HEK293 (cell line): ENCODE measurements at regions not wholly inside any gene's neighbourhood (a gene's known extent, or its start where the extent isn't known, plus 50 kb on each side); places are given as distances from the start of the nearest gene placed in this dataset.

Experiments
- CTCF ChIA-PET: fragments of 350-600 bp; formaldehyde crosslinking; extraction: SDS; loops from one replicate; lab custom pipeline; 2021; ENCODE audit warnings: antibody characterized with exemption; lab: Yijun Ruan, JAX
- POLR2A ChIA-PET: fragments of 300-600 bp; formaldehyde crosslinking; extraction: SDS; loops from one replicate; lab custom pipeline; 2020; ENCODE audit warnings: antibody characterized with exemption, inconsistent platforms; lab: Yijun Ruan, JAX
- H3K27ac ChIP-seq: fragments of 200-500 bp; sonication (Bioruptor generic); 2 replicates; pipeline ENCODE4 v1.5.1; 2014; ENCODE audit warnings: low read depth, low read length, control low read depth, inconsistent platforms; ENCODE audit errors: extremely low read depth
- H3K36me3 ChIP-seq, 2 experiments: fragments of 200-500 bp in 1 of 2; sonication (Bioruptor generic) in 1 of 2; 1 replicate in 1 of 2; 2 replicates in 1 of 2; pipeline ENCODE4 v1.5.1; 2014 to 2017; ENCODE audit warnings: inconsistent platforms in 2 of 2, low read length in 2 of 2; ENCODE audit not compliant: control insufficient read depth in 2 of 2, insufficient read depth in 1 of 2
- H3K4me1 ChIP-seq: fragments of 200-500 bp; sonication (Bioruptor generic); 2 replicates; pipeline ENCODE4 v1.5.1; 2014; ENCODE audit warnings: mild to moderate bottlenecking, low read length, inconsistent platforms; ENCODE audit not compliant: control insufficient read depth, insufficient read depth
- H3K4me3 ChIP-seq: 2 replicates; pipeline ENCODE4 v1.5.1; 2011; ENCODE audit warnings: low read depth, mild to moderate bottlenecking, control low read depth, low read length, moderate library complexity
- H3K9me3 ChIP-seq: fragments of 200-500 bp; sonication (Bioruptor generic); 2 replicates; pipeline ENCODE4 v1.5.1; 2014; ENCODE audit warnings: low read depth, low read length, inconsistent platforms; ENCODE audit not compliant: control insufficient read depth, insufficient read depth
- GLIS2 ChIP-seq: fragments of 450-650 bp; formaldehyde crosslinking; IDR thresholded peaks from 2 replicates; pipeline ENCODE4 v1.5.1; 2016; ENCODE audit warnings: missing biosample characterization, missing genetic modification characterization
- HOXD13 ChIP-seq: sonication (generic); formaldehyde crosslinking; IDR thresholded peaks from 2 replicates; pipeline ENCODE4 v1.8.0; 2022; ENCODE audit warnings: missing genetic modification reagents, borderline replicate concordance
- KLF1 ChIP-seq: fragments of 450-650 bp; formaldehyde crosslinking; IDR thresholded peaks from 2 replicates; pipeline ENCODE4 v1.5.1; 2016; ENCODE audit warnings: missing biosample characterization, missing genetic modification characterization
- MEIS1 ChIP-seq: sonication (generic); formaldehyde crosslinking; IDR thresholded peaks from 2 replicates; pipeline ENCODE4 v1.8.1; 2022; ENCODE audit warnings: missing genetic modification reagents, mild to moderate bottlenecking, borderline replicate concordance
- SP2 ChIP-seq: fragments of 450-650 bp; formaldehyde crosslinking; IDR thresholded peaks from 2 replicates; pipeline ENCODE4 v1.5.1; 2016; ENCODE audit warnings: missing biosample characterization, missing genetic modification characterization
- TCF7L2 ChIP-seq: IDR thresholded peaks from 2 replicates; pipeline ENCODE4 v1.6.1; 2011; ENCODE audit warnings: low read depth, mild to moderate bottlenecking, inconsistent platforms, low read length, moderate library complexity, borderline replicate concordance
- ZNF10 ChIP-seq: fragments of 450-650 bp; formaldehyde crosslinking; IDR thresholded peaks from 2 replicates; pipeline ENCODE4 v1.5.1; 2017; ENCODE audit warnings: missing biosample characterization, missing genetic modification characterization
- ZNF133 ChIP-seq: fragments of 450-650 bp; formaldehyde crosslinking; IDR thresholded peaks from 2 replicates; pipeline ENCODE4 v1.5.1; 2016; ENCODE audit warnings: missing biosample characterization, missing genetic modification characterization
- ZNF146 ChIP-seq: fragments of 450-650 bp; formaldehyde crosslinking; IDR thresholded peaks from 2 replicates; pipeline ENCODE4 v1.5.1; 2016; ENCODE audit warnings: missing biosample characterization, missing genetic modification characterization
- ZNF16 ChIP-seq: fragments of 450-650 bp; formaldehyde crosslinking; IDR thresholded peaks from 2 replicates; pipeline ENCODE4 v1.5.1; 2016; ENCODE audit warnings: low read depth, missing biosample characterization, missing genetic modification characterization
- ZNF221 ChIP-seq: fragments of 450-650 bp; formaldehyde crosslinking; IDR thresholded peaks from 2 replicates; pipeline ENCODE4 v1.5.1; 2017; ENCODE audit warnings: missing biosample characterization, missing genetic modification characterization, borderline replicate concordance
- ZNF223 ChIP-seq: fragments of 450-650 bp; formaldehyde crosslinking; IDR thresholded peaks from 2 replicates; pipeline ENCODE4 v1.5.1; 2016; ENCODE audit warnings: missing biosample characterization, missing genetic modification characterization
- ZNF24 ChIP-seq: fragments of 450-650 bp; formaldehyde crosslinking; IDR thresholded peaks from 2 replicates; pipeline ENCODE4 v1.5.1; 2016; ENCODE audit warnings: missing biosample characterization, missing genetic modification characterization
- ZNF292 ChIP-seq: fragments of 450-650 bp; formaldehyde crosslinking; IDR thresholded peaks from 2 replicates; pipeline ENCODE4 v1.5.1; 2016; ENCODE audit warnings: low read depth, missing biosample characterization, missing genetic modification characterization, borderline replicate concordance
- ZNF366 ChIP-seq: fragments of 450-650 bp; formaldehyde crosslinking; conservative IDR thresholded peaks from 2 replicates; pipeline ENCODE4 v1.5.1; 2016; ENCODE audit warnings: missing biosample characterization, missing genetic modification characterization
- ZNF404 ChIP-seq: fragments of 450-650 bp; formaldehyde crosslinking; IDR thresholded peaks from 2 replicates; pipeline ENCODE4 v1.5.1; 2017; ENCODE audit warnings: missing biosample characterization, missing genetic modification characterization
- ZNF521 ChIP-seq: fragments of 450-650 bp; formaldehyde crosslinking; IDR thresholded peaks from 2 replicates; pipeline ENCODE4 v1.5.1; 2017; ENCODE audit warnings: missing biosample characterization, mild to moderate bottlenecking, missing genetic modification characterization
- ZNF555 ChIP-seq: fragments of 450-650 bp; formaldehyde crosslinking; conservative IDR thresholded peaks from 2 replicates; pipeline ENCODE4 v1.5.1; 2017; ENCODE audit warnings: missing biosample characterization, mild to moderate bottlenecking, missing genetic modification characterization, inconsistent platforms
- ZNF561 ChIP-seq: fragments of 450-650 bp; IDR thresholded peaks from 2 replicates; pipeline ENCODE4 v1.5.1; 2018; ENCODE audit warnings: missing biosample characterization, missing genetic modification characterization, borderline replicate concordance
- ZNF571 ChIP-seq: fragments of 450-650 bp; formaldehyde crosslinking; IDR thresholded peaks from 2 replicates; pipeline ENCODE4 v1.5.0; 2017; ENCODE audit warnings: missing biosample characterization, missing genetic modification characterization
- ZNF585B ChIP-seq: fragments of 450-650 bp; formaldehyde crosslinking; IDR thresholded peaks from 2 replicates; pipeline ENCODE4 v1.5.1; 2016; ENCODE audit warnings: missing biosample characterization, missing genetic modification characterization
- ZNF658 ChIP-seq: fragments of 450-650 bp; formaldehyde crosslinking; IDR thresholded peaks from 2 replicates; pipeline ENCODE4; 2016; ENCODE audit warnings: missing biosample characterization, missing genetic modification characterization
- ZNF660 ChIP-seq: fragments of 450-650 bp; IDR thresholded peaks from 2 replicates; pipeline ENCODE4 v1.5.1; 2018; ENCODE audit warnings: missing biosample characterization, mild to moderate bottlenecking, missing genetic modification characterization
- ZNF768 ChIP-seq: fragments of 450-650 bp; formaldehyde crosslinking; IDR thresholded peaks from 2 replicates; pipeline ENCODE4 v1.5.1; 2018; ENCODE audit warnings: missing biosample characterization, mild to moderate bottlenecking, missing genetic modification characterization
- ZNF776 ChIP-seq: fragments of 450-650 bp; formaldehyde crosslinking; IDR thresholded peaks from 2 replicates; pipeline ENCODE4 v1.5.0; 2017; ENCODE audit warnings: missing biosample characterization, missing genetic modification characterization, borderline replicate concordance
- TF ChIP-seq, protein P1 (sequence below): fragments of 450-650 bp; IDR thresholded peaks from 2 replicates; pipeline ENCODE4 v1.5.1; 2018; ENCODE audit warnings: missing biosample characterization, missing genetic modification characterization
- TF ChIP-seq, protein P2 (sequence below): fragments of 450-650 bp; formaldehyde crosslinking; IDR thresholded peaks from 2 replicates; pipeline ENCODE4 v1.5.1; 2017; ENCODE audit warnings: missing biosample characterization, missing genetic modification characterization
- TF ChIP-seq, protein P3 (sequence below): fragments of 450-650 bp; formaldehyde crosslinking; IDR thresholded peaks from 2 replicates; pipeline ENCODE4 v1.5.1; 2016; ENCODE audit warnings: missing biosample characterization, missing genetic modification characterization
- TF ChIP-seq, protein P4 (sequence below): fragments of 450-650 bp; formaldehyde crosslinking; IDR thresholded peaks from 2 replicates; pipeline ENCODE4 v1.5.1; 2016; ENCODE audit warnings: missing biosample characterization, missing genetic modification characterization

DNA sequence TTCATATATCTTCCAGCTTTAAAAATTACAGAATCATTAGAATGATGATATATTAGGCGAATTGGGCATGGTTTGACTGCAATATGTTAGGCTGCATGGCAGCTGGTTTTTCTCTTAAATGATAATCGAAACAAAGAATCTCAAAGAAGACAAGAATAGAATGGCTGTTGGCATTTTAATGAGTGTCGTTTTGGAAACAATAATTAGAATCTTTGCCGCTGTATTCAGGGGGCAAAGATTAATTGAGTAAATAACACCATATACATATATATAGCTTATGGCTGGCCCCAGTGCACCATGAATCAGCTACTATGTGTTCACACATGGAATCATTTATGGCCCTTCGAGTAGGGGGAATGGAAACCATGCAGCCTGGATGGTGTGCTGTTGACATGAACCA is 216.2 kb downstream of the RNF144B start (continued):
- TF ChIP-seq, protein P1, sequence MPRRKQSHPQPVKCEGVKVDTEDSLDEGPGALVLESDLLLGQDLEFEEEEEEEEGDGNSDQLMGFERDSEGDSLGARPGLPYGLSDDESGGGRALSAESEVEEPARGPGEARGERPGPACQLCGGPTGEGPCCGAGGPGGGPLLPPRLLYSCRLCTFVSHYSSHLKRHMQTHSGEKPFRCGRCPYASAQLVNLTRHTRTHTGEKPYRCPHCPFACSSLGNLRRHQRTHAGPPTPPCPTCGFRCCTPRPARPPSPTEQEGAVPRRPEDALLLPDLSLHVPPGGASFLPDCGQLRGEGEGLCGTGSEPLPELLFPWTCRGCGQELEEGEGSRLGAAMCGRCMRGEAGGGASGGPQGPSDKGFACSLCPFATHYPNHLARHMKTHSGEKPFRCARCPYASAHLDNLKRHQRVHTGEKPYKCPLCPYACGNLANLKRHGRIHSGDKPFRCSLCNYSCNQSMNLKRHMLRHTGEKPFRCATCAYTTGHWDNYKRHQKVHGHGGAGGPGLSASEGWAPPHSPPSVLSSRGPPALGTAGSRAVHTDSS = no peak
- TF ChIP-seq, all 188 proteins: peak for 0

DNA sequence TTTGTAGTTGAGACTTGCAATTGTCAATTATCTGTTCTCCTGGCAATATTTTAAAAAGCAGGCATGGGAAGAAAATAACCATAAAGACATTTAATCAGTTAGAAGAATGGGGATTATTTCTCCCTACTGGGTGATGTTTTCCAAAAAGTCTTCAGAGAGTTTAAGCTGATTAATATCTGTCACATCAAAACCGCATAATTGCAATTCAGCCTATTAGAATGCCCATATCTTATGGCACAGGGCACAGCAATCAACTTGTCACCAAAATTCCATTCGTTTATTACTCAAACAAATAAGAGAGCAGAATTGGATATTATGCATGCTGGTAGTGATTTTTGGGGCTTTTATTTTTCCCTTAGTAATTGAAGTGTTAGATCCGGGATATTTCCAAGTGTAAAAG is 218.7 kb downstream of the RNF144B start:
- no peaks in the 10 kb centered on the region for H3K9me3 ChIP-seq
- no peaks in the 10 kb centered on the region for H3K4me1 ChIP-seq
- TF ChIP-seq, protein P2, sequence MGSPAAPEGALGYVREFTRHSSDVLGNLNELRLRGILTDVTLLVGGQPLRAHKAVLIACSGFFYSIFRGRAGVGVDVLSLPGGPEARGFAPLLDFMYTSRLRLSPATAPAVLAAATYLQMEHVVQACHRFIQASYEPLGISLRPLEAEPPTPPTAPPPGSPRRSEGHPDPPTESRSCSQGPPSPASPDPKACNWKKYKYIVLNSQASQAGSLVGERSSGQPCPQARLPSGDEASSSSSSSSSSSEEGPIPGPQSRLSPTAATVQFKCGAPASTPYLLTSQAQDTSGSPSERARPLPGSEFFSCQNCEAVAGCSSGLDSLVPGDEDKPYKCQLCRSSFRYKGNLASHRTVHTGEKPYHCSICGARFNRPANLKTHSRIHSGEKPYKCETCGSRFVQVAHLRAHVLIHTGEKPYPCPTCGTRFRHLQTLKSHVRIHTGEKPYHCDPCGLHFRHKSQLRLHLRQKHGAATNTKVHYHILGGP (tag by site-specific recombination) = no peak
- no peak for TF ChIP-seq GLIS2
- TF ChIP-seq ZNF133 (tag by site-specific recombination) = no peak
- TF ChIP-seq ZNF768 (tag by site-specific recombination) = no peak
- no peak for TF ChIP-seq ZNF366 (tag by site-specific recombination)
- TF ChIP-seq ZNF585B (tag by site-specific recombination) = no peak
- TF ChIP-seq ZNF521 (tag by site-specific recombination) = no peak
- TF ChIP-seq ZNF24 (tag by site-specific recombination) = no peak
- no peak for TF ChIP-seq ZNF223
- TF ChIP-seq ZNF146 (tag by site-specific recombination) = no peak
- no peak for TF ChIP-seq ZNF561 (tag by site-specific recombination)
- TF ChIP-seq, protein P3, sequence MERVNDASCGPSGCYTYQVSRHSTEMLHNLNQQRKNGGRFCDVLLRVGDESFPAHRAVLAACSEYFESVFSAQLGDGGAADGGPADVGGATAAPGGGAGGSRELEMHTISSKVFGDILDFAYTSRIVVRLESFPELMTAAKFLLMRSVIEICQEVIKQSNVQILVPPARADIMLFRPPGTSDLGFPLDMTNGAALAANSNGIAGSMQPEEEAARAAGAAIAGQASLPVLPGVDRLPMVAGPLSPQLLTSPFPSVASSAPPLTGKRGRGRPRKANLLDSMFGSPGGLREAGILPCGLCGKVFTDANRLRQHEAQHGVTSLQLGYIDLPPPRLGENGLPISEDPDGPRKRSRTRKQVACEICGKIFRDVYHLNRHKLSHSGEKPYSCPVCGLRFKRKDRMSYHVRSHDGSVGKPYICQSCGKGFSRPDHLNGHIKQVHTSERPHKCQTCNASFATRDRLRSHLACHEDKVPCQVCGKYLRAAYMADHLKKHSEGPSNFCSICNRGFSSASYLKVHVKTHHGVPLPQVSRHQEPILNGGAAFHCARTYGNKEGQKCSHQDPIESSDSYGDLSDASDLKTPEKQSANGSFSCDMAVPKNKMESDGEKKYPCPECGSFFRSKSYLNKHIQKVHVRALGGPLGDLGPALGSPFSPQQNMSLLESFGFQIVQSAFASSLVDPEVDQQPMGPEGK = no peak
- TF ChIP-seq MEIS1 = no peak
- TF ChIP-seq SP2 (tag by site-specific recombination) = no peak
- TF ChIP-seq ZNF571 = no peak
- TF ChIP-seq, protein P4, sequence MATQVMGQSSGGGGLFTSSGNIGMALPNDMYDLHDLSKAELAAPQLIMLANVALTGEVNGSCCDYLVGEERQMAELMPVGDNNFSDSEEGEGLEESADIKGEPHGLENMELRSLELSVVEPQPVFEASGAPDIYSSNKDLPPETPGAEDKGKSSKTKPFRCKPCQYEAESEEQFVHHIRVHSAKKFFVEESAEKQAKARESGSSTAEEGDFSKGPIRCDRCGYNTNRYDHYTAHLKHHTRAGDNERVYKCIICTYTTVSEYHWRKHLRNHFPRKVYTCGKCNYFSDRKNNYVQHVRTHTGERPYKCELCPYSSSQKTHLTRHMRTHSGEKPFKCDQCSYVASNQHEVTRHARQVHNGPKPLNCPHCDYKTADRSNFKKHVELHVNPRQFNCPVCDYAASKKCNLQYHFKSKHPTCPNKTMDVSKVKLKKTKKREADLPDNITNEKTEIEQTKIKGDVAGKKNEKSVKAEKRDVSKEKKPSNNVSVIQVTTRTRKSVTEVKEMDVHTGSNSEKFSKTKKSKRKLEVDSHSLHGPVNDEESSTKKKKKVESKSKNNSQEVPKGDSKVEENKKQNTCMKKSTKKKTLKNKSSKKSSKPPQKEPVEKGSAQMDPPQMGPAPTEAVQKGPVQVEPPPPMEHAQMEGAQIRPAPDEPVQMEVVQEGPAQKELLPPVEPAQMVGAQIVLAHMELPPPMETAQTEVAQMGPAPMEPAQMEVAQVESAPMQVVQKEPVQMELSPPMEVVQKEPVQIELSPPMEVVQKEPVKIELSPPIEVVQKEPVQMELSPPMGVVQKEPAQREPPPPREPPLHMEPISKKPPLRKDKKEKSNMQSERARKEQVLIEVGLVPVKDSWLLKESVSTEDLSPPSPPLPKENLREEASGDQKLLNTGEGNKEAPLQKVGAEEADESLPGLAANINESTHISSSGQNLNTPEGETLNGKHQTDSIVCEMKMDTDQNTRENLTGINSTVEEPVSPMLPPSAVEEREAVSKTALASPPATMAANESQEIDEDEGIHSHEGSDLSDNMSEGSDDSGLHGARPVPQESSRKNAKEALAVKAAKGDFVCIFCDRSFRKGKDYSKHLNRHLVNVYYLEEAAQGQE (tag by site-specific recombination) = no peak
- no peak overlapping the region for H3K27ac ChIP-seq
- ChIA-PET CTCF (interaction anchor here (3.3 kb wide), 1 partner anchor 9 kb away, joined by 21 read pairs; no protein-coding TSS in a partner anchor), POLR2A (no interaction called here)
- H3K4me3 ChIP-seq = no peak overlapping the region
- no peaks in the 10 kb centered on the region for H3K36me3 ChIP-seq

DNA sequence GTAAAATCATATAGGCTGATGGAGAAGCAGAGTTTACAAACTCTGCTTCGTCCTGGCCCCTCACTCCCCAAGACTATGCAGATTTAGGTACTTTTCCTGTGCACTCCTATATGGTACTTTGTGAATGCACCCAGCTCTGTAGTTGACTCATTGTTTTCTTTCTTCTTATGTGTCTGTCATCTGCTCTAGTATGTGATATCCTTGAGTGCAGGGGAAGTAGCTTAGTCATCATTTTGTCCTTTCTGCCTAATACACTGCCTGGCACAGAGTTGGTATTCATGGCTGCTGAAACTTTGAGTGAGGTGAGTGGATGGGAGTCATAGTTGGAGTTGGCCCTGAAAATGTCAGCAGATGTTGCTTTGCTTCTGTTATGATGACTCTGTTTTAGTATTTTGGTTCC is 222.6 kb downstream of the RNF144B start:
- Histone ChIP-seq H3K27ac (no peak overlapping the region), H3K36me3 (no peaks in the 10 kb centered on the region), H3K4me3 (no peak overlapping the region), H3K4me1 (no peaks in the 10 kb centered on the region), H3K9me3 (no peaks in the 10 kb centered on the region)
- POLR2A ChIA-PET = no interaction called here
- CTCF ChIA-PET = interaction anchor here (1.0 to 1.1 kb wide), 2 partner anchors 13 to 15 kb away, joined by 3 to 4 read pairs; no protein-coding TSS in a partner anchor
- TF ChIP-seq ZNF10 (tag by site-specific recombination) (no peak), ZNF776 (tag by site-specific recombination) (no peak), ZNF555 (tag by site-specific recombination) (no peak), KLF1 (tag by site-specific recombination) (no peak), HOXD13 (no peak), ZNF221 (tag by site-specific recombination) (no peak), ZNF658 (tag by site-specific recombination) (no peak), ZNF16 (no peak), ZNF404 (tag by site-specific recombination) (no peak), ZNF292 (tag by site-specific recombination) (no peak), TCF7L2 (no peak), ZNF660 (tag by site-specific recombination) (no peak)
